Caco-2 (cell line): ENCODE measurements at regions not wholly inside any gene's neighbourhood (a gene's known extent, or its start where the extent isn't known, plus 50 kb on each side); places are given as distances from the start of the nearest gene placed in this dataset.

ENCODE experiments used
- BruUV-seq: library from RNA; stranded (reverse); fragments of 400-500 nt; replicated peaks from 2 replicates; lab custom pipeline; 2021; lab: Mats Ljungman, UMichigan
- CTCF ChIA-PET: fragments of 300-600 bp; sonication (Branson Sonifier 250); formaldehyde crosslinking; loops from one replicate; lab custom pipeline; 2022; ENCODE audit warnings: antibody characterized with exemption; lab: Charles Lee
- POLR2A ChIA-PET: fragments of 300-600 bp; sonication (Branson Sonifier 250); formaldehyde crosslinking; loops from one replicate; lab custom pipeline; 2022; ENCODE audit warnings: antibody characterized with exemption; lab: Charles Lee
- DNase-seq, 2 experiments: peaks; one replicate each; pipeline versions ENCODE4 v3.0.0 to v3.0.0-alpha.2; 2020 to 2022
- H3K27me3 ChIP-seq: replicated peaks from 2 replicates; pipeline ENCODE4 v1.6.0; 2011; ENCODE audit warnings: low read length; ENCODE audit not compliant: control insufficient read depth, insufficient read depth
- H3K36me3 ChIP-seq: 2 replicates; pipeline ENCODE4 v1.5.1; 2011; ENCODE audit warnings: low read length; ENCODE audit not compliant: control insufficient read depth, insufficient read depth
- H3K4me1 ChIP-seq: fragments of 250-450 bp; sonication (Bioruptor Pico); 2 replicates; pipeline ENCODE4 v1.5.1; 2020; ENCODE audit warnings: mild to moderate bottlenecking
- H3K4me3 ChIP-seq: 2 replicates; pipeline ENCODE4 v1.5.1; 2011; ENCODE audit warnings: low read depth, mild to moderate bottlenecking, control low read depth, low read length
- H3K9me3 ChIP-seq: fragments of 250-450 bp; sonication (Bioruptor Pico); 2 replicates; pipeline ENCODE4 v1.5.1; 2020; ENCODE audit warnings: mild to moderate bottlenecking, moderate library complexity
- H3K27ac Mint-ChIP-seq: one replicate; pipeline ENCODE4 v1.8.0; 2022; ENCODE audit warnings: mixed read lengths; ENCODE audit not compliant: unreplicated experiment
- H3K27me3 Mint-ChIP-seq: one replicate; pipeline ENCODE4 v1.8.0; 2022; ENCODE audit warnings: mixed read lengths; ENCODE audit not compliant: insufficient read depth, unreplicated experiment
- H3K36me3 Mint-ChIP-seq: one replicate; pipeline ENCODE4 v1.8.0; 2022; ENCODE audit warnings: mild to moderate bottlenecking, mixed read lengths; ENCODE audit not compliant: insufficient read depth, unreplicated experiment
- H3K4me1 Mint-ChIP-seq: one replicate; pipeline ENCODE4 v1.8.0; 2022; ENCODE audit warnings: low read depth, mixed read lengths; ENCODE audit not compliant: unreplicated experiment
- H3K4me3 Mint-ChIP-seq: one replicate; pipeline ENCODE4 v1.8.0; 2022; ENCODE audit warnings: mild to moderate bottlenecking, moderate library complexity, mixed read lengths; ENCODE audit not compliant: unreplicated experiment
- H3K9me3 Mint-ChIP-seq: one replicate; pipeline ENCODE4 v1.8.0; 2022; ENCODE audit warnings: mixed read lengths; ENCODE audit not compliant: unreplicated experiment
- CTCF ChIP-seq, 2 experiments: fragments of 200-600 bp in 1 of 2; IDR thresholded peaks; 1 replicate in 1 of 2; 2 replicates in 1 of 2; pipeline versions ENCODE4 v1.5.1 to v1.8.0; 2011 to 2022; ENCODE audit warnings: antibody characterized with exemption in 1 of 2, control low read depth in 1 of 2, inconsistent platforms in 1 of 2, low read depth in 1 of 2, low read length in 1 of 2, mild to moderate bottlenecking in 1 of 2, moderate library complexity in 1 of 2; ENCODE audit not compliant: insufficient read depth in 1 of 2, severe bottlenecking in 1 of 2, unreplicated experiment in 1 of 2
- intact Hi-C: fragments of 100-400 bp; cut with micrococcal nuclease; formaldehyde crosslinking; loops from one replicate; pipeline ENCODE4 v1.10.0; 2022; ENCODE audit not compliant: unreplicated experiment

- Mint-ChIP-seq H3K27me3 (no peaks in the 10 kb centered on the region), H3K4me3 (no peak overlapping the region), H3K9me3 (peaks cover 17% of the 10 kb centered on the region), H3K36me3 (no peaks in the 10 kb centered on the region), H3K27ac (no peak overlapping the region), H3K4me1 (no peaks in the 10 kb centered on the region)
- no peak for TF ChIP-seq CTCF (IDR thresholded peaks at IDR 0.05; ENCODE audit: insufficient read depth in 1 of 2, low read depth in 1 of 2, low read length in 1 of 2, severe bottlenecking in 1 of 2, unreplicated experiment in 1 of 2)
- Histone ChIP-seq H3K27me3 (no peaks in the 10 kb centered on the region), H3K36me3 (no peaks in the 10 kb centered on the region), H3K4me1 (no peaks in the 10 kb centered on the region), H3K9me3 (no peaks in the 10 kb centered on the region), H3K4me3 (no peak overlapping the region)
- no TSS peak for BruUV-seq
- ChIA-PET CTCF (no interaction called here), POLR2A (no interaction called here)
- DNase-seq = no peak
- intact Hi-C loops = loop anchor here (5.0 kb wide), 1 partner anchor 366 kb away; no protein-coding TSS in a partner anchor
Measured at GRCh38 chrX:13121020-13121555, 76.7 kb upstream of the FAM9C start.

- DNase-seq = no peak
- intact Hi-C loops = loop anchor here (5.0 kb wide), 1 partner anchor 367 kb away; no protein-coding TSS in a partner anchor
- H3K4me1 ChIP-seq = no peaks in the 10 kb centered on the region
- CTCF ChIA-PET = no interaction called here
- no peak overlapping the region for H3K4me3 ChIP-seq
- POLR2A ChIA-PET = no interaction called here
- Mint-ChIP-seq H3K27me3 (no peaks in the 10 kb centered on the region), H3K4me1 (no peaks in the 10 kb centered on the region), H3K4me3 (no peak overlapping the region), H3K9me3 (peaks cover 17% of the 10 kb centered on the region), H3K36me3 (no peaks in the 10 kb centered on the region), H3K27ac (no peak overlapping the region)
- H3K9me3 ChIP-seq = no peaks in the 10 kb centered on the region
- no peak for TF ChIP-seq CTCF (IDR thresholded peaks at IDR 0.05; ENCODE audit: insufficient read depth in 1 of 2, low read depth in 1 of 2, low read length in 1 of 2, severe bottlenecking in 1 of 2, unreplicated experiment in 1 of 2)
- H3K36me3 ChIP-seq = no peaks in the 10 kb centered on the region
- no TSS peak for BruUV-seq
- no peaks in the 10 kb centered on the region for H3K27me3 ChIP-seq
Measured at GRCh38 chrX:13120017-13120416, 75.6 kb upstream of the FAM9C start.

GRCh38 chrX:13119386-13119785 is 75.0 kb upstream of the FAM9C start:
- no peaks in the 10 kb centered on the region for H3K9me3 ChIP-seq
- TF ChIP-seq CTCF (IDR thresholded peaks at IDR 0.05; ENCODE audit: insufficient read depth in 1 of 2, low read depth in 1 of 2, low read length in 1 of 2, severe bottlenecking in 1 of 2, unreplicated experiment in 1 of 2) = no peak
- Mint-ChIP-seq H3K27ac (no peak overlapping the region), H3K4me1 (no peaks in the 10 kb centered on the region), H3K4me3 (no peak overlapping the region), H3K27me3 (no peaks in the 10 kb centered on the region), H3K9me3 (peaks cover 17% of the 10 kb centered on the region), H3K36me3 (no peaks in the 10 kb centered on the region)
- no peak overlapping the region for H3K4me3 ChIP-seq
- no peaks in the 10 kb centered on the region for H3K27me3 ChIP-seq
- no peaks in the 10 kb centered on the region for H3K36me3 ChIP-seq
- ChIA-PET POLR2A (no interaction called here), CTCF (no interaction called here)
- no TSS peak for BruUV-seq
- intact Hi-C loops = no loop called here
- no peaks in the 10 kb centered on the region for H3K4me1 ChIP-seq
- DNase-seq = no peak
